HG03575 (cell line): ENCODE measurements at regions not wholly inside any gene's neighbourhood (a gene's known extent, or its start where the extent isn't known, plus 50 kb on each side); places are given as distances from the start of the nearest gene placed in this dataset.

ENCODE experiments used
- ATAC-seq: cut with Tn5 transposase; IDR thresholded peaks from one replicate; pipeline ENCODE4 v1.9.1; 2021; ENCODE audit not compliant: unreplicated experiment, insufficient number of reproducible peaks, low FRiP score; ENCODE audit errors: extremely low read depth

DNA sequence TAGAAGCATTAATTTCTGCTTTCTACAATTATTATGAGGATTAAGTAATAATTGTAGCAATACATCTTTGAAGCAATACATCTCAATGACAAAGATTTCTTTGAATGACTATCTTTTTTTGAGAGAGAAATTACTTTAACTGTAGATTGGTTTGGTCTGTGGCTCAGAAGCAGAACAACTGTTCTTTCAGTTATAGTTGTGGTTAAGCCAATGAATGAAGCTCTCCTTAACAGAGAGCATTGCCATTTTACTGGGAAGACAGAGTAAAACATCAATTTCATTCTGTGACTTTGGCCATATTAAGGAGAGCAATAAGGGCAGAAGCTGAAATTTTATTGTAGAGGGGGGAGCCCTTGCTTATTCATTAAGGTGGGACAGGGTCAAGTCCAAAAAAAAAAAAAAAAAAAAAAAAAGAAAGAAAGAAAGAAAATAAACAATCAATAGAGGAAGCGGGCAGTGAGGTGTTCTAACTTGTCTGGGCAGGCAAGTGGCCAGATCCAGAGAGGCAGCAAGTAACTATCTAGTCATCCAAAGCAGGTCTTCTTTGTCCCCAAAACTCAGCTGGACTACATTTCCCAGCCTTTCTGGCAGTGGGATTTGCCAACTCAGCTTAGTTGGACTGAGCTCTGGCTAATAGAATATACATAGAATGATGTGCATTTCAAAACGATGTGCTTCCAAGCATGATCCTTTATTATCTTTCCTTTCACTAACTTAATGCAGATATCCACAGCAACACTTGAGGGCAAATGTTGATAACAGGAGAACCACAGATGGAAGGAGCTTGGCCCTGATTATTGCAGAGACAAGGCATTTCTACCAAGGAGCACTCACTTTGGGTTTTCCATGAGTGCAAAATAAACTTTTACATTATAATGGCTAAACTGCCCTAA, 462.7 kb upstream of the CDH20 start:
- ATAC-seq: no peak

DNA sequence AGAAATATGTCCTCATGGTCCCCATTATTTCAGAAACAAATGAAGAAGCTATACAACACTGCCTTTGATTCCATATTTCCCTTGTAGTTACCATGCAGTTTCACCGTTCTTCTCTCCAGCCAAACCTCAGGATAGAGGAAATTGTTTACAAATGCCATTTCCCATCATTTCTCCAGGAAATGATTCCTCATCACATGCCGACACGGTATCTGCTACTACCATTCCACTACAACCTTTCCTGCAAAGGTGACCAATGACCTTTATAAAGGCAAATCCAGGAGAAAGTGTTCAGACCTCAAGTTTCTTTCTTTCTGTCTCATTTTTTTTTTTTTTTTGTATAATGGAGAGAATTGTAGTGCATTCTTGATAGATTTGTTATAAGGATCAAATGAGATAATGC, 460.8 kb upstream of the CDH20 start:
- ATAC-seq: no peak

DNA sequence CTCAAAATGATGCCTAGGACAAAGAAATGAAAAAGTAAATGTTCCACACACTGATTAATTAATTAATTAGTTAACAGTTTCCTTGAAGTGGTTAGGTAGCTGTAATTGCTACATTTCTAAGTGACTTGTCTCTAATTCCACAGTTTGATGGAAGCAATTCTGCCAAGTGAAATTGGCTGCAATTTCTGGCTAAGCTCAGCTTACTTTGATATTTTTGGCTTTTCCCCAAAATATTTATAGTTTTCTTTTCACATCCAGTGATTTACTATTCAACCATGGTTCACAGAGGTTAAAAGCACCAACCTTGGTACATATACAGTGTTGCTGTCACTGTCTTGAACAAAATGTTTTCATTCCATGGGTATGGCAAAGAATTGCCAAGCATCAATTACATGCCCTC, 459.5 kb upstream of the CDH20 start:
- ATAC-seq: no peak

DNA sequence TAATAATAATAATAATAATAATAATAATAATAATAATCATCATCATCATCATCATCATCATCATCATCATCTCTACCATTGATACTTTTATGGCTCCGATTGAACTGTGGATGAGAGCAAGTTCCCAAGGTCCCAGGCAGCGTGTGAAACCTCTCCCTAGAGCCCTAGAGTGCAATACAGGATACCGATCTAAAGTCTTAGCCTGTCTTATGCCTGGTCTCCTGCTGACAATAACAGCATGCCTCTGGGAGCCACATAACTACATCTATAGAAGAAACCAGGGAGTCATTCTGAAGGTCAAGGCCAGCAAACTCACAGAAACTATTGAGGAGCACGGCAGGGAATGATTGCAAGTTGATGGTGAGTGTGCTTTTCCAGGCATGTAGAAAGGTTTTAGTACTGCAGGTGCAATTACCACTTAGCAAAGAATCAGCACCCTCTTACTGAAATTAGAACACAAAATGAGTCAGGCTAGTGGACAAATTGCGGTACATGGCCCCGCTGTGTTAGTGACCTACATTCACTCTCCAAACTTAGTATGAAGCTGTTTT, 457.2 kb upstream of the CDH20 start:
- no peak for ATAC-seq

DNA sequence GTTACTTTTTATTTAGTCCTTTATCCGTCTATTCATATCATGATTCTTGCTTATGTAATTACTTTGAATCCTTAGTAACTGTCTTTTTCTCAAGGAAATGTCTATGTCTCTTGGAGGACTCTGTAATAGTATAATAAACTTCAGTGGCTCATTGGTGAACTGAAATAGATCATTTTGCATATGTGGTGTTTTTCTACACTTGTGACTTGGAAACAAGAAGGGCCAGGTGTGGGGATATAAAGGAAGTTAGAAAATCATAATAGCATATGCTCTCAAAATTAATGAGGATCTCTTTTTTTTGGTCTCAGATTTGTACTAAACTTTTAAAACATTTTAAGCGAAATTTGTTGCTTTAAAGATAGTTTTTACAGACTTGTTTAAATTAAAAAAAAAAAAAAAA, 453.0 kb upstream of the CDH20 start:
- no peak for ATAC-seq

DNA sequence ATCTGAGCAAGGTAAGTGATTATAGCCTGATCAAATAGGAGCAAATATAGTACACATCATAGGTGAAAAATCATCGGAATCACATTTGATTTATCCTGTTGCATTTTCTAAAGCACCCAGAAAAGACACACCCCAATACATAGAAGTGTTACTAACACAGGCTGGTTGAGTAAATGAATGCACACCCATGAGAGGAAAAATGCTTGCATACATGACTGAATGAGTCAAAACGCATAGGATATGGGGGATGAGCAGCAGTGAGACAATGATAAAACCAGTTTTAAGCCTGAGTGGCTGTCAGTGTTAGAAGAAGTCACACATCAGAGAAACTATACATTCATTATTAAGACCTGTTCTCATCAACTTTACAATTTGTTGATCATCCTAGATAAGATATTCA, 449.6 kb upstream of the CDH20 start:
- ATAC-seq: no peak

DNA sequence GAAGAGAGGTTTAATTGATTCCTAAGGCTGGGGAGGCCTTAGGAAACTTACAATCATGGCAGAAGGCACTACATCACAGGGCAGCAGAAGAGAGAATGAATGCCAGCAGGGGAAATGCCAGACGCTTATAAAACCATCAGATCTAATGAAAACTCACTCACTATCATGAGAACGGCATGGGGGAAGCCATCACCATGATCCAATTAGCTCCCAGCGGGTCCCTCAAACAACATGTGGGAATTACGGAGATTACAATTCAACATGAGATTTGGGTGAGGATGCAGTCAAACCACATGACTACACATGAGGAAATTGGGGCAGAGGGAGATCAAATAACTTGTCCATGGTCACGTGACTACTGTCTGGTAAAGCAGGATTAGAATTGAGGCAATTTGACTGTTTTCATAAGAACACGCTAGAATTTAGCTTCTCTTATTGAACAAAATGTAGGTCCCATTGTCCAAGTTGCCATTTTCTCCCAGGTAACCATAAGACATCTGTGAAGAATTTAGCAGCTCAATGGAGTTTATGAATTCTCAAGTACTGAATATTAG, 445.1 kb upstream of the CDH20 start:
- no peak for ATAC-seq

DNA sequence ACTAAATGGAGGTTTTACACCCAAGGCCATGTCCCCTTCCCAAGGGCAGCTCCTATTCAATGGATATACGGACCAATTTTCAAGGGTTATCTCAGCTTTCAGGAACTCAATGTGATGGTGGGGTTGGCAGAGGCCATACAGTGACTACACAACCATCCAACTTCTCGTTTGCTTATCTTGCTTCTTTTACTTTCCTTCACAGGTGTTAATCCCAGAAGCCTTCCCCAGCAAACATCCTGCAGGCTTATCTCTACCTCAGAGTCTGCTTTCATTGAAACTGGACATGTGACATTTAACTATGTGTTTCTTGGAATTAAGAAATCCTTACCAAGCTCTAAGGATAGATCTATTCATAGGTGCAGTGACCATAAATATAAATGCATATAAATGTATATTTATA, 443.8 kb upstream of the CDH20 start:
- ATAC-seq: no peak

DNA sequence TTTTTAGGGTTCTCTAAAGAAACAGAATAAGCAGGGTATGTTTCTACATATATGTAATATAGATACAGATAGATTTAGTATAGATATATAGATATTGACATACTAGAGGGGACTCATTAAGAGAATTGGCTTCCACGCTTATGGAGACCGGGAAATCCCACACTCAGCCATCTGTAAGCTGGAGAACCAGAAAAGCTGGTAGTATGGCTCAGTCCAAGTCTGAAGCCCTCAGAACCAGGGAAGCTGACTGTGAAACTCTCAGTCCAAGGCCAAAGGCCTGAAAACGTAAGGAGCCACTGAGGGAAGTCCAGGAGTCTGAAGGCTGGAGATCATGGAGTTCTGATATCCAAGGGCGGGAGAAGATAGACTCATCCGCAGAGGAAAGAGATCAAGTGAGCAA, 441.3 kb upstream of the CDH20 start:
- no peak for ATAC-seq

DNA sequence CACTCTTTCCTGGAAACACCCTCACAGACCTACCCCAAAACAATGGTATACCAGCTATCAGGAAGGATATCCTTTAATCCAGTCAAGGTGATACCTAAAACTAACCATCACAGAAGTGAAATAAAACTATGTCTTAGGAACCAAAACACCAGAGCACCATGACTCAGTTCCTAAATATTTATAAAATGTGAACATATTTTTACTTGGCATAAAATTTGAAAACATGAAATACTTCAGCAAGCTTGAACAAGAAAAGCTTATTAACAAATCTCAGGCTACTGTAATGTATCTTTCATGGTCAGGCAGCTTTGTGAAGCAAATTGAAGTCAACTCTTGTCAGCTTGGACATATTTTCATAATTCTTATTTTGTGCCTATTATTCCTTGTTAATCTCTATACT, 440.8 kb upstream of the CDH20 start:
- no peak for ATAC-seq

DNA sequence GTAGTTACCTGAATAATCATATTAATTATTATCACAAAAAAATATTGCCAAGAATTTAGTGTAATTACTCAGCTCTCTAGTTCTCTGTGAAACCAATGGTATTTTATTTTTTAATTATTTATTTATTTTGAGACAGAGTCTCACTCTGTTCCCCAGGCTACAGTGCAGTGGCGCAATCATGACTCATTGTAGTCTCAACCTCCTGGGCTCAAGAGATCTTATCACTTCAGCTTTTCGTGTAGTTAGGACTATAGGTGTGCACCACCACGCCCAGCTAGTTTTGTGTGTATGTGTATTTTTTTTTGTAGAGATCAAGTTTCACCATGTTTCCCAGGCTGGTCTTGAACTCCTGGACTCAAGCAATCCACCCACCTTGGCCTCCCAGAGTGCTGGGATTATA, 440.4 kb upstream of the CDH20 start:
- no peak for ATAC-seq

DNA sequence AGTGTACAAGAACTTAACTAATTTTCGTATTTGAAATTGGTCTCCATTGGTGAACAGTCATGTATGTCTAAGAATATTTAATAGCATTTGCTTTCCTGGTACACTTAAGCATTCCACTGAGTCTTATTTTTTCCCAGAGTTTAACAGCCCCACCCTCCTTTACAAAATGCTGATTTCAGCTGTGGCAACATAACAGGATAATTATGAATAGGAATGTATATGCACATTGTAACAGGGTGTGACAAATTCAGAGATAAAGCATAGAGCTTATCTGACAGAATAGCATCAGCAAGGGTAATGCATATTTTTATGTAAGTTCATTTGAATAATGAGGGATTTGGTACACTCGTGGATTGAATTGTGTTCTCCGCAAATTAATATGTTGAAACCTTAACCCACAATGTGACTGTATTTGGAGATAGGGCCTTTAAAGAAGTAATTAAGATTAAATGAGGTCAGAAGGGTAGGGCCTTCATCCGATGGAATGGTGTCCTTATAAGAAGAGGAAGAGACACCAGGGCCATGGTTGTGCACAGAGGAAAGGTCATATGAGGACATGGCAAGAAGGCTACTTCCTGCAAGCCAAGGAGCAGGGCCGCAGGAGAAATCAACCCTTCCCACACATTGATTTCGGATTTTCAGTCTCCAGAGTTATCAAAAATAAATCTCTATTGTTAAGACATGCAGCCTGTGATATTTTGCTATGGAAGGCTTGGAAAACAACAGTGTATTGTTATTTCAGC, 439.7 kb upstream of the CDH20 start:
- no peak for ATAC-seq

DNA sequence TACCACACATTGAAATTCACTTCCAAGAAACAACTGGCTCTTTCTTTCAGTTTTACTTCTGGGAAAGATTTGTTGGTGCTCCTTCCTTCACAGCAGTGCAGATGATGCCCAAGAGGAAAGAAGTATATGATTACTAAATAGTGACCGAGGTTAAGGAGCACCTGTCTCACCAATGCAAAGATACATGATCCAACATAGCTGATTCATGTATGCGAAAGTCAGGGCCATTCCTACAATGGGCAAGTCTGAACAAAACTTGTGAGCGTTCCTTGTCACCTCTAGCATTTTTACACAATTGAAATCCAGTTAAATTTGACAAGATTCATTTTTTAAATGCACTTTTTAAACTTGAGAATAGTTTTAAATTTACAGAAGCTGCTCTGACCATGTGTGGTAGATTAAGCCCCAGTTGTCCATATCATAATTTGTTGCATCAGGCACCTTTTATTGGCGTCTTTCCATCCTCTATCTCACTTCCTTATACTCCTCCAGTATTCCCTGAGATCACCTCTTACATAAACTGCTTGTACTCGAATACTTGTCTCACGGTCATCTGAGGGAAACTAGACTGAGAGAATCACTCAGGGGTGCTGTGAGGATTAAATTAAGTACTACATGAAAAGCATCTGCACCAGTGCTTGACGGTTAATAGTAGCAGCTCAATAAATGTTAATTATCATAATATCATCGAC, 438.8 kb upstream of the CDH20 start:
- ATAC-seq: no peak

DNA sequence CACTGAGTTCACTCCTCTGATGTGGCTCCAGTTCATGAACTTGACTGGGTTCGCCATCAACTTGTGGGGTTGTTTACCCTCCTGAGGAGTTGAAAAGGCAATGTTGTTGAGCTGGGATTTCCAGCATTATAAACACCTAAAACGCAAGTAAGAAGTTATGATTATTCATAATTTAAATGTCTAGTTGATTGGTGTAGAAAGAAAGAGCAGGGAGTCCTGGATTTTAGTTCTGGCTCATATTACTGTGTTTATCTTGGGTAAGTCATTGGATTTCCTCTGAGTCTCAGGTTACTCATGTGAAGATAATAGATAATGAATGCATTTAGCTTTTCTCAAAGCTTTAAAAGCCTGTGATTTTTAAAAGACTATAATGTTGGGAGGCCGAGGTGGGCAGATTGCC, 438.0 kb upstream of the CDH20 start:
- no peak for ATAC-seq

DNA sequence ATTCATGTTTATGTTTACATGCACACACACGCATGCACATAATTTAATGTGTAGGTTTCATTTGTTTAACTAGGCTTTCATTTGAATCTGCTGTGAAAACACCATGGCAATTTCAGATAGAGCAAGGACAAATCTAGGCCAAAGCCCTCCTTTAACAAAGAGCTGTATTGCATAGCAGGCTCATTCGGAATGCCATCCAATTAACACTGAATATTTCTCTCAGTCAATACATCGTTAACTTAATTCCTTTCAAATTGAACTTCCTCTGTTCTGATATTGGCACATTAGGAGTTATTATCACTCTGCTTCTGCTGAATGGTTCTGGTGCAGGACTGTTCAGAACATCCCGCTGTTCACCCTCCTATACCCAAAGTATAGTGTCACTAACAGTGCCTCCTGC, 435.1 kb upstream of the CDH20 start:
- ATAC-seq: no peak

DNA sequence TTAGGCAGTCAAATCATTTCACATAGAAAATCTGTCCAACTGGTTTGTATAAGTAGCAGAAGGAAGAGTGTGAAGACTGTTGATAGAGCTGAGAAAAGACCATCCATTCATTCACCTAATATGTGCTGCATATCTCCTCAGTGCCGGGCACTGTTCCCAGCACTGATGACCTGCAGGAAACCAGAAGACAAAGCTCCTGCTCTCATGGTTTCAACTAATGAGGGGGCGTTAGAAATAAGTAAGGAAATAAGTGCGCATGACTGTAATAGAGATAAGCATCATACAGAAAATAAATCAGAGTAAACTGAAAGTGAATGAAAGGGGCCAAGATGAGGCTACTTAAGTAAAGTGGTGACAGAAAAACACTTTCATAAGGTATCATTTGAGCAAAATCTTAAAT, 427.5 kb upstream of the CDH20 start:
- no peak for ATAC-seq

DNA sequence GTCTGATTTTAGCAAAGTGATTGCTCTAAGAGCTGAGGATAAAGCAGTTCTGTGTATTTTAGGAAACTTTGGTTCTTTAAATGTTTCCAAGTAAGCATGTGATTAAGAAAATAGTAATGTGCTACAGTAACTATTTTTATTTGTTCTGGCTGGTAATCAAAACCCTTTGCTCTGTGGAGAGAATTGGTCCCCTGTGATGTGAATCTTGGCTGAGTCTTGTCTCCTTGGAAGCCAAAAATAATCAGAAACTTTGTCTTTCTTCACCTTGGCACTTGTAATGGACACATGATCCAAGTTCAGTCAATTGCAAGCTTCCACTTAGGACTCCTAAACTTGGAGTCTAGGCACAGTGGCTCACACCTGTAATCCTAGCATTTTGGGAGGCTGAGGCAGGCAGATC, 422.7 kb upstream of the CDH20 start:
- no peak for ATAC-seq

DNA sequence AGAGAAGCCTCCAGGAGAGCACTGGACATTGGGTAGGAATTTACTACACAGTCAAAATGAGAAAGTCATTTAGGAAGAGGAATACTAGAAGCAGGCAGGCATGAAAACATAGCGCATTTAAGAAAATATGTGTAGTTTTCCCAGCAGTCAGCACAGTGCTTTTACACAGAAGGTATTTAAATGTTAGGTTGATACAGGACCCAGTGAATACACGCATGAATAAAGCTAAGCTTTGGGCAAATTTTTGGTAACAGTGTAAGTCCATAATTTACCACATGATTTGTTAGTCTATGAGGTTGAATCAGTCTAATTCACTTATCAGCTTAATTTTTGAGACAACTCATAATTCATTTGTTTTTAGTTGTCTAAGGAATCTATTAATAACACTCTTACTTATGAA, 421.7 kb upstream of the CDH20 start:
- ATAC-seq: no peak

DNA sequence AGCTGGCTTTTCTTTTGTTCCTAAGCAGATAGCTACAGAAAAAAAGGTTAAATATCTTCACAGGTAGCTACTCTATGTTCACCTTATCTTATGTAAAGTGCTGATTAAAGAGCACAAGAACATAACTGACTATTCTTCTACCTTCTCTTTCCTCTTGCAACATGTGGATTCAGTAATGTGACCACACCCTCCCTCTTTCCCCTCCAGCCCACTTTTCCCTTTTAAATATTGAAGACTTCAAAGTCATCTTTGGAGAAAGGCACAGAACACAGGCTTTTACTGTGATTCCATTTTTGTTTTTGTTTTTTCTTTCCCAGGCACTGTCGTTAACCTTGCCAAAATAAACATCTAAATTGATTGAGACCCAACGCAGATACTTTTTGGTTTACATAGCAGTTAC, 418.1 kb upstream of the CDH20 start:
- no peak for ATAC-seq
